ENCODE measurements at regions not wholly inside any gene's neighbourhood (a gene's known extent, or its start where the extent isn't known, plus 50 kb on each side); places are given as distances from the start of the nearest gene placed in this dataset.
"Not testable (repeated sequence)": the region's sequence is repeated elsewhere in the genome, so short reads cannot be mapped to it uniquely, and the experiment has no call there.

- no peak for TF ChIP-seq CTCF (IDR thresholded peaks at IDR 0.05; ENCODE audit: control insufficient read depth, extremely low read depth, insufficient read depth)
- H3K4me3 ChIP-seq (ENCODE audit: low read depth, low read length) = no peak overlapping the region
These were observed 422.8 kb downstream of the SH2D1A start for GRCh38 chrX:124769166-124769565.

GRCh38 chrX:124771292-124771691, 424.9 kb downstream of the SH2D1A start:
- TF ChIP-seq CTCF (IDR thresholded peaks at IDR 0.05; ENCODE audit: control insufficient read depth, extremely low read depth, insufficient read depth) = no peak
- no peak for DNase-seq (ENCODE audit: low read depth)

More at GRCh38 chrX:124769166-124769565, 422.8 kb downstream of the SH2D1A start:
- no peak for DNase-seq (ENCODE audit: low read depth)

GRCh38 chrX:124788253-124788652, 441.9 kb downstream of the SH2D1A start:
- H3K4me3 ChIP-seq (ENCODE audit: low read depth, low read length); DNase-seq (ENCODE audit: low read depth): not testable (repeated sequence)

More at GRCh38 chrX:124771292-124771691, 424.9 kb downstream of the SH2D1A start:
- no peak overlapping the region for H3K4me3 ChIP-seq (ENCODE audit: low read depth, low read length)

- not testable (repeated sequence) for H3K4me3 ChIP-seq (ENCODE audit: low read depth, low read length); DNase-seq (ENCODE audit: low read depth)
These were observed 443.5 kb downstream of the SH2D1A start for GRCh38 chrX:124789874-124790273.

GRCh38 chrX:124791492-124792095, 445.2 kb downstream of the SH2D1A start:
- no peak for DNase-seq (ENCODE audit: low read depth)
- TF ChIP-seq CTCF (IDR thresholded peaks at IDR 0.05; ENCODE audit: control insufficient read depth, extremely low read depth, insufficient read depth) = no peak
- no peak overlapping the region for H3K4me3 ChIP-seq (ENCODE audit: low read depth, low read length)

- TF ChIP-seq CTCF (IDR thresholded peaks at IDR 0.05; ENCODE audit: control insufficient read depth, extremely low read depth, insufficient read depth) = no peak
- H3K4me3 ChIP-seq (ENCODE audit: low read depth, low read length) = no peak overlapping the region
- DNase-seq (ENCODE audit: low read depth) = no peak
These were observed 450.6 kb downstream of the SH2D1A start for GRCh38 chrX:124796989-124797388.

GRCh38 chrX:124804962-124805361, 458.6 kb downstream of the SH2D1A start:
- no peak overlapping the region for H3K4me3 ChIP-seq (ENCODE audit: low read depth, low read length)
- no peak for DNase-seq (ENCODE audit: low read depth)
- TF ChIP-seq CTCF (IDR thresholded peaks at IDR 0.05; ENCODE audit: control insufficient read depth, extremely low read depth, insufficient read depth) = no peak

- no peak overlapping the region for H3K4me3 ChIP-seq (ENCODE audit: low read depth, low read length)
- no peak for TF ChIP-seq CTCF (IDR thresholded peaks at IDR 0.05; ENCODE audit: control insufficient read depth, extremely low read depth, insufficient read depth)
- DNase-seq (ENCODE audit: low read depth) = no peak
These were observed 459.1 kb downstream of the SH2D1A start for GRCh38 chrX:124805486-124805885.

Measured in LNCaP clone FGC (cell line).